OCI-LY1 (cell line): ENCODE measurements at regions not wholly inside any gene's neighbourhood (a gene's known extent, or its start where the extent isn't known, plus 50 kb on each side); places are given as distances from the start of the nearest gene placed in this dataset.

Experiments used
- H2AFZ ChIP-seq: fragments of 200-600 bp; sonication (generic), shearing (Covaris generic); 2 replicates; pipeline ENCODE4 v1.6.0; 2014; ENCODE audit warnings: antibody characterized with exemption, mild to moderate bottlenecking, low read length
- H3F3A ChIP-seq: fragments of 200-600 bp; sonication (generic), shearing (Covaris generic); 2 replicates; pipeline ENCODE4 v1.6.0; 2014; ENCODE audit warnings: mild to moderate bottlenecking, antibody characterized with exemption, low read length, moderate library complexity; ENCODE audit not compliant: insufficient read depth
- H3K27ac ChIP-seq: fragments of 200-600 bp; sonication (generic); 2 replicates; pipeline ENCODE4 v1.5.1; 2014; ENCODE audit warnings: low read length, mixed run types, mild to moderate bottlenecking, low read depth; ENCODE audit not compliant: poor library complexity, severe bottlenecking
- H3K27me3 ChIP-seq: fragments of 200-600 bp; sonication (generic); 2 replicates; pipeline ENCODE4 v1.6.0; 2014; ENCODE audit warnings: antibody characterized with exemption, mild to moderate bottlenecking, low read length, moderate library complexity; ENCODE audit not compliant: insufficient read depth
- H3K36me3 ChIP-seq: fragments of 200-600 bp; sonication (generic); 2 replicates; pipeline ENCODE4 v1.6.1; 2014; ENCODE audit warnings: mild to moderate bottlenecking, antibody characterized with exemption, low read length, moderate library complexity, mixed read lengths; ENCODE audit not compliant: insufficient read depth
- H3K4me1 ChIP-seq: fragments of 200-600 bp; sonication (generic); 2 replicates; pipeline ENCODE4 v1.5.1; 2014; ENCODE audit warnings: mild to moderate bottlenecking, low read length, moderate library complexity; ENCODE audit not compliant: insufficient read depth, severe bottlenecking
- H3K4me2 ChIP-seq: fragments of 200-600 bp; sonication (generic), shearing (Covaris generic); 2 replicates; pipeline ENCODE4 v1.6.1; 2014; ENCODE audit warnings: low read length
- H3K4me3 ChIP-seq: fragments of 200-600 bp; sonication (generic); 2 replicates; pipeline ENCODE4 v1.5.1; 2014; ENCODE audit warnings: low read length, low read depth, mild to moderate bottlenecking, mixed read lengths; ENCODE audit not compliant: poor library complexity, severe bottlenecking
- H3K79me2 ChIP-seq: fragments of 200-600 bp; shearing (Covaris generic); 2 replicates; pipeline ENCODE4 v1.6.1; 2016; ENCODE audit warnings: mixed run types, low read length, mixed read lengths; ENCODE audit not compliant: insufficient read depth
- H3K9ac ChIP-seq: fragments of 200-600 bp; sonication (generic), shearing (Covaris generic); 2 replicates; pipeline ENCODE4 v1.6.1; 2014; ENCODE audit warnings: mild to moderate bottlenecking, low read length, mixed read lengths
- H3K9me2 ChIP-seq: fragments of 200-600 bp; sonication (generic), shearing (Covaris generic); 2 replicates; pipeline ENCODE4 v1.6.1; 2014; ENCODE audit warnings: low read depth, mild to moderate bottlenecking, low read length, mixed read lengths
- H3K9me3 ChIP-seq: fragments of 200-600 bp; shearing (Covaris generic); 2 replicates; pipeline ENCODE4 v1.6.1; 2014; ENCODE audit warnings: low read length, mixed read lengths
- H4K20me1 ChIP-seq: fragments of 200-600 bp; sonication (generic), shearing (Covaris generic); 2 replicates; pipeline ENCODE4 v1.6.0; 2016; ENCODE audit warnings: mild to moderate bottlenecking, low read length; ENCODE audit not compliant: insufficient read depth
- EZH2 ChIP-seq: fragments of 200-600 bp; sonication (generic), shearing (Covaris generic); IDR thresholded peaks from 2 replicates; pipeline ENCODE4 v1.8.0; 2017; ENCODE audit warnings: borderline replicate concordance, mixed run types, mild to moderate bottlenecking, antibody characterized with exemption, low read length, moderate library complexity, mixed read lengths
- TF ChIP-seq, protein P1 (sequence below): fragments of 200-600 bp; sonication (generic), shearing (Covaris generic); IDR thresholded peaks from 2 replicates; pipeline ENCODE4 v1.5.1; 2017; ENCODE audit warnings: mild to moderate bottlenecking, antibody characterized with exemption, low read length, moderate library complexity, mixed read lengths

DNA sequence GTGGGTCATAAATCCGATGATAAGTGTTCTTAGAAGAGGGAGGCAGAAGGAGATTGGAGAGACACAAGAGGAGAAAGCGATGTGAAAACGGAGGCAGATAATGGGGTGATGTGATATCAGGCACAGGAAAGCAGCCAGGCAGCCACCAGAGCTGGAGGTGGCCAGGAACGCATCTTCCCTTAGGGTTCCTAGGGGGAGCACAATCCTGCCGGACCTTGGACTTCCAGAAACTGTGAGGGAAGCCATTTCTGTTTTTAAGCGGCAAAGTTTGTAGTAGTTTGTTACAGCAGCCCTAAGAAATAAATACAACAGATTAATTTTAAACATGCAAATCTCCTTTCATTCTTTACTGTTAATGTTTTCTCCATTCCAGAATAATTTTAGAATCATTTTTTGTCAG, 259.9 kb upstream of the TMC3 start:
- TF ChIP-seq, protein P1, sequence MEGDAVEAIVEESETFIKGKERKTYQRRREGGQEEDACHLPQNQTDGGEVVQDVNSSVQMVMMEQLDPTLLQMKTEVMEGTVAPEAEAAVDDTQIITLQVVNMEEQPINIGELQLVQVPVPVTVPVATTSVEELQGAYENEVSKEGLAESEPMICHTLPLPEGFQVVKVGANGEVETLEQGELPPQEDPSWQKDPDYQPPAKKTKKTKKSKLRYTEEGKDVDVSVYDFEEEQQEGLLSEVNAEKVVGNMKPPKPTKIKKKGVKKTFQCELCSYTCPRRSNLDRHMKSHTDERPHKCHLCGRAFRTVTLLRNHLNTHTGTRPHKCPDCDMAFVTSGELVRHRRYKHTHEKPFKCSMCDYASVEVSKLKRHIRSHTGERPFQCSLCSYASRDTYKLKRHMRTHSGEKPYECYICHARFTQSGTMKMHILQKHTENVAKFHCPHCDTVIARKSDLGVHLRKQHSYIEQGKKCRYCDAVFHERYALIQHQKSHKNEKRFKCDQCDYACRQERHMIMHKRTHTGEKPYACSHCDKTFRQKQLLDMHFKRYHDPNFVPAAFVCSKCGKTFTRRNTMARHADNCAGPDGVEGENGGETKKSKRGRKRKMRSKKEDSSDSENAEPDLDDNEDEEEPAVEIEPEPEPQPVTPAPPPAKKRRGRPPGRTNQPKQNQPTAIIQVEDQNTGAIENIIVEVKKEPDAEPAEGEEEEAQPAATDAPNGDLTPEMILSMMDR: no peak
- no peak for TF ChIP-seq EZH2
- Histone ChIP-seq H3K9me3 (no peaks in the 10 kb centered on the region), H2AFZ (no peak overlapping the region), H3K9ac (no peak overlapping the region), H3K27me3 (no peaks in the 10 kb centered on the region), H3K27ac (no peak overlapping the region), H3F3A (no peaks in the 10 kb centered on the region), H3K4me1 (no peaks in the 10 kb centered on the region), H3K9me2 (no peaks in the 10 kb centered on the region), H3K4me2 (no peak overlapping the region), H3K79me2 (no peaks in the 10 kb centered on the region), H3K36me3 (no peaks in the 10 kb centered on the region), H4K20me1 (no peaks in the 10 kb centered on the region), H3K4me3 (no peak overlapping the region)

DNA sequence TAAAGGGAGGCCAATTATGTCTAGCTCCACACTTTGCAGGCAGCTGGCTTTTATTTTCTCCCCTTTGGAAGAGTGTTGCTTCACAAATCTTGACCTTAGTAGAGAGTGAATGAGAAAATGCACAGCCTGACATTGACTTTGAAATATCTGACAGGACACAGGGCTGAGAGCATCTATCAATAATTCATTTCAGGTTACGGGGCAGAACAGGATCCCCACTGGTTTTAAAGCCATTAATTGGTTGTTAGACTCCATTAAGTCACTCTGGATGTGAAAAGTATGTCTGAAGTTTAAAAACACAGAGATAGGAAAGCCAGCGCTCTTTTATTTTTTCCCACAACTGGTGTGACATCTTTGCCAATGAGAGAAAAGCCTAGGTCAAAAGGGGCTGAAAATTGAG, 251.9 kb upstream of the TMC3 start:
- Histone ChIP-seq H3K36me3 (no peaks in the 10 kb centered on the region), H3K79me2 (no peaks in the 10 kb centered on the region), H3K4me1 (no peaks in the 10 kb centered on the region), H3F3A (no peaks in the 10 kb centered on the region), H2AFZ (no peak overlapping the region), H3K4me2 (no peak overlapping the region), H4K20me1 (no peaks in the 10 kb centered on the region), H3K9me2 (no peaks in the 10 kb centered on the region), H3K4me3 (no peak overlapping the region), H3K27me3 (no peaks in the 10 kb centered on the region), H3K27ac (no peak overlapping the region), H3K9ac (no peak overlapping the region), H3K9me3 (no peaks in the 10 kb centered on the region)
- TF ChIP-seq EZH2: no peak
- TF ChIP-seq, protein P1: no peak

GRCh38 chr15:81619002-81619401, 245.0 kb upstream of the TMC3 start:
- Histone ChIP-seq H3K36me3 (no peaks in the 10 kb centered on the region), H3K9me2 (no peaks in the 10 kb centered on the region), H4K20me1 (no peaks in the 10 kb centered on the region), H3K27ac (no peak overlapping the region), H3K9me3 (no peaks in the 10 kb centered on the region), H3K9ac (no peak overlapping the region), H3K27me3 (no peaks in the 10 kb centered on the region), H3F3A (no peaks in the 10 kb centered on the region), H3K4me3 (no peak overlapping the region), H2AFZ (no peak overlapping the region), H3K79me2 (no peaks in the 10 kb centered on the region), H3K4me2 (no peak overlapping the region), H3K4me1 (no peaks in the 10 kb centered on the region)
- TF ChIP-seq, protein P1: no peak
- TF ChIP-seq EZH2: no peak
